Mucosa of descending colon (tissue), 3 donors: ENCODE measurements at regions not wholly inside any gene's neighbourhood (a gene's known extent, or its start where the extent isn't known, plus 50 kb on each side); places are given as distances from the start of the nearest gene placed in this dataset.

ENCODE experiments used
- ATAC-seq: fragments of 200-7000 bp; cut with Tn5 transposase; one replicate; pipeline ENCODE4 v1.9.1; 2020; ENCODE audit warnings: mild to moderate bottlenecking, moderate library complexity
- DNase-seq, 3 donors: peaks; one replicate each; pipeline ENCODE4 v3.0.0-alpha.2; 2020
- H3K36me3 ChIP-seq: fragments of 200-600 bp; one replicate; pipeline ENCODE4 v1.8.0; 2021; ENCODE audit warnings: low read depth, mild to moderate bottlenecking
- H3K4me1 ChIP-seq: fragments of 200-600 bp; one replicate; pipeline ENCODE4 v1.8.0; 2021; ENCODE audit warnings: low read depth, mild to moderate bottlenecking
- H3K4me3 ChIP-seq: fragments of 200-600 bp; one replicate; pipeline ENCODE4 v1.8.0; 2021; ENCODE audit warnings: mild to moderate bottlenecking
- H3K9me3 ChIP-seq: fragments of 200-600 bp; one replicate; pipeline ENCODE4 v1.8.0; 2021; ENCODE audit warnings: mild to moderate bottlenecking
- intact Hi-C, 2 donors: fragments of 100-400 bp; cut with DNase I in 1 of 2; cut with micrococcal nuclease in 1 of 2; formaldehyde crosslinking; loops; one replicate each; pipeline versions ENCODE4 v1.11.0 to v1.11.1; 2022; cut with DNase I, micrococcal nuclease
- TF ChIP-seq, protein P1 (sequence below): fragments of 200-600 bp; IDR thresholded peaks from one replicate; pipeline ENCODE4 v1.8.0; 2022; ENCODE audit warnings: antibody characterized with exemption, mild to moderate bottlenecking
- donor health status: DM: no; HTN: no; CAD: no; lungs with moderate emphysema.
- donor health status: DM: no; HTN: no; CAD: no.
- donor health status: DM: no; HTN: yes; CAD: no.

DNA sequence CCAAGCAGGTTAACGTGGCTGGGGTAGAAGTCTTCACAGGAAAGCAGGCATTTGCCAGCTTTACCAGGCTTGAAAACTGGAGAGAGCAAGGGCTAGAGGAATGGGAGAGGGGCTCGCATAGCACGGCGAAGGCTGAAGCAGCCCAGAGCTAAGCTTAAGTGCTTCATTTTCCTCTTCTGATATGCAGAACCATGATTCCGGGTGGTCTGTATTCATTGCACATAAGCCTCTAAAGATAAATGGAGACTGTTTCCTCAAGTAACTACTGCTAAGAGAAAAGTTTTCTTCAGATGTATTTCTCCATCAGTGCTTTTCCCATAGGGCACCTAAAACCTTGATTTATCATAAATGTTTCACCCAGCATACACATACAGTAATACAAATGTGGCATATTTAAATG is 414.1 kb downstream of the MLLT3 start:
- ATAC-seq (no peak), DNase-seq (no peak)
- Histone ChIP-seq H3K9me3 (no peaks in the 10 kb centered on the region), H3K36me3 (no peaks in the 10 kb centered on the region), H3K4me1 (no peaks in the 10 kb centered on the region), H3K4me3 (no peak overlapping the region)
- intact Hi-C loops: no loop called here
- TF ChIP-seq, protein P1, sequence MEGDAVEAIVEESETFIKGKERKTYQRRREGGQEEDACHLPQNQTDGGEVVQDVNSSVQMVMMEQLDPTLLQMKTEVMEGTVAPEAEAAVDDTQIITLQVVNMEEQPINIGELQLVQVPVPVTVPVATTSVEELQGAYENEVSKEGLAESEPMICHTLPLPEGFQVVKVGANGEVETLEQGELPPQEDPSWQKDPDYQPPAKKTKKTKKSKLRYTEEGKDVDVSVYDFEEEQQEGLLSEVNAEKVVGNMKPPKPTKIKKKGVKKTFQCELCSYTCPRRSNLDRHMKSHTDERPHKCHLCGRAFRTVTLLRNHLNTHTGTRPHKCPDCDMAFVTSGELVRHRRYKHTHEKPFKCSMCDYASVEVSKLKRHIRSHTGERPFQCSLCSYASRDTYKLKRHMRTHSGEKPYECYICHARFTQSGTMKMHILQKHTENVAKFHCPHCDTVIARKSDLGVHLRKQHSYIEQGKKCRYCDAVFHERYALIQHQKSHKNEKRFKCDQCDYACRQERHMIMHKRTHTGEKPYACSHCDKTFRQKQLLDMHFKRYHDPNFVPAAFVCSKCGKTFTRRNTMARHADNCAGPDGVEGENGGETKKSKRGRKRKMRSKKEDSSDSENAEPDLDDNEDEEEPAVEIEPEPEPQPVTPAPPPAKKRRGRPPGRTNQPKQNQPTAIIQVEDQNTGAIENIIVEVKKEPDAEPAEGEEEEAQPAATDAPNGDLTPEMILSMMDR: no peak

DNA sequence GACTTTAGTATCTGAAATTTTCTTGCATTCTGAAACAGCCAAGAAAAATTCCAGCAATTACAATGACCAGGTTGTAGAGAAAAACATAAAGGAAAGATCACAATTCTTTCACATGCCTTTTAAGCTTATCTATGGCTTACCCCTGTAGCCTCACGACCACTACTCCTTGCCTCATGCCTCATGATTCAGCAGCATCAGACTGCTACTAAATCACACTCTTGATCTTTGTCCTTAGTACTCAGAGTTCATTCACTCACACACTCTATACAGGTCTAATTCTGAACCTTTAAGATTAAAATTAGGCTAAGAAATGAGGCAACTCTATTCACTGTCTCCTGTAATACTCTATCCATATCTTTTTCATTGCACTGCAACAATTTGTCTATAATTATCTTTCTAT is 415.1 kb downstream of the MLLT3 start:
- TF ChIP-seq, protein P1: no peak
- no peak for ATAC-seq
- intact Hi-C loops: no loop called here
- H3K4me1 ChIP-seq: no peaks in the 10 kb centered on the region
- no peak for DNase-seq
- no peak overlapping the region for H3K4me3 ChIP-seq
- no peaks in the 10 kb centered on the region for H3K36me3 ChIP-seq
- no peaks in the 10 kb centered on the region for H3K9me3 ChIP-seq

DNA sequence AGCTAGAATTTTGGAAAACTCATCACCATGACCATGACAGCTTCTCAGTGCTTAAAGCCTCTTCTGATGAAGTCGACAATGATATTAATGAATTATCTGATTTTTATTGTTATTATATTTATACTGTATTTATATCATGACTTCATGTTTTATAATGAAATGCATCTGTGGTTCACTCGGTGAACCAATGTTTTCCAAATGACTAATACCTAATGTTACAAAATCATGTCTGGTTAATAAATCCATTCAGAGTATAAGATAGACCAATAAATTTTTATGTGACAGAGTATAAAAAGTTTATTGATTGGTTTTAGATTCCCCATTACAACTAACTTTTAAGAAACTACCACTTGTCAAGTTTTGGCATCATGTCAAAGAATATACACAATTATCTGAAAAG is 416.5 kb downstream of the MLLT3 start:
- no peaks in the 10 kb centered on the region for H3K36me3 ChIP-seq
- intact Hi-C loops: no loop called here
- H3K4me3 ChIP-seq: no peak overlapping the region
- no peaks in the 10 kb centered on the region for H3K4me1 ChIP-seq
- H3K9me3 ChIP-seq: no peaks in the 10 kb centered on the region
- ATAC-seq: no peak
- TF ChIP-seq, protein P1: no peak
- no peak for DNase-seq

DNA sequence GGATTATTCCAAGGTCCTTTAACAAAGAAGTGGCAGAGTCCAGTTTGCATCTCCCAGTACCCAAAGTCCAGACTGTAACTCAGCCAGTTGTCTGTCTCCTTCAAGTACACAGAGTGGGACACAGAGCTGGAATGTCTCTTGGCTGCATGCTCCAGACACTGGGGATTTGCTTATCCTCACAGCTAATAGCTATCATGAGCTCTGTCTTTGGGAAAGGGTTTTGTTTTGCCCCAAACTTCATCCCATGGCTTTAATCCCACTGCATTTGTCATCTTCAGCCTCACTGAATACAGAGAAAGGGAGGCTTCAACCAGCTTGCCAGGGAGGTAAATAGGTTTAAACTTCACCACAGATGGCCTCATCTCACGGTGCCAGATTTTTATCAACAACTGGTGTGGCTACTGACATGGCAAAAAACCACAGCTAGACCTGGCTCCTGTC is 412.2 kb upstream of the SLC24A2 start:
- no peaks in the 10 kb centered on the region for H3K4me1 ChIP-seq
- no peak overlapping the region for H3K4me3 ChIP-seq
- no peak for DNase-seq
- TF ChIP-seq, protein P1: no peak
- intact Hi-C loops: no loop called here
- no peaks in the 10 kb centered on the region for H3K9me3 ChIP-seq
- no peaks in the 10 kb centered on the region for H3K36me3 ChIP-seq
- no peak for ATAC-seq

DNA sequence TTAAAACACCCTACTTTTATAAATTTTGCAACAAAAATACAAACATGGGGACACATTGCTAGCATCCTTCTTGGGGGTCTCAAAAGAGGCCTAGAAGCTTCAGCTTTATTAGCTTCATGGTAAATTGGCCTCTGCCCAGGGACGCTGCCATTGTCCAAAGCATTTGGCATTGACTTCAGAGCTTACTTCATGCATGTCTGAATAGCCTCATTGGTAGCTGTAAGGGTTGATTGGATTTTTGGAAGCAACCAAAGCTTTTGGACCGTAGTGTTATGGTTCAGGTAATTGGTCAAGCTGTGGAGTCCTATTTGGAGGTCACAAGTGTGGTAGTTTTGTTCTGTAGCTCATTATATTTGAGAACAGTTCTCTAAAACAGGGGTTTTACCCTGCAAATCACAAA is 411.7 kb upstream of the SLC24A2 start:
- no peaks in the 10 kb centered on the region for H3K9me3 ChIP-seq
- DNase-seq (no peak), ATAC-seq (no peak)
- TF ChIP-seq, protein P1: no peak
- H3K4me1 ChIP-seq: no peaks in the 10 kb centered on the region
- intact Hi-C loops: no loop called here
- H3K36me3 ChIP-seq: no peaks in the 10 kb centered on the region
- no peak overlapping the region for H3K4me3 ChIP-seq

DNA sequence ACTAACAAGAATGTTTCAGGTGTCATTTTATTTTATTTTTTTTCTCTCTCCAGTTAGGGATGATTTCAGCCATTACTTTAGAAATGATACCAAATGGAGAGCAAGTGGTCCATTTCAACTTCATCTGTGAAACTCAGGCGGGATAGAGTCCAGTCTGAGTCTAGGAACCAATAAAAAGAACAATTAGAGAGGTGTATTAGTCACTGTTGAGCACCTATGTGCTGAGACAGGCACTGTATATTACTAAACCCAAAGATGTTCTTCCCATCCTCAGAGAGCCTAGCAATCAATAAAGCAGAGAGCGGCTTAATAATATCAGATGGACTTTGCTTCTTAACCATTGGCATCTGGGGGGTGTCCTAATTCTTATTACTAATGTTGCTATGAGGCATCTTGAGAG is 410.3 kb upstream of the SLC24A2 start:
- ATAC-seq: no peak
- intact Hi-C loops: no loop called here
- Histone ChIP-seq H3K9me3 (no peaks in the 10 kb centered on the region), H3K36me3 (no peaks in the 10 kb centered on the region), H3K4me3 (no peak overlapping the region), H3K4me1 (no peaks in the 10 kb centered on the region)
- TF ChIP-seq, protein P1: no peak
- no peak for DNase-seq
